ENCODE measurements at regions not wholly inside any gene's neighbourhood (a gene's known extent, or its start where the extent isn't known, plus 50 kb on each side); places are given as distances from the start of the nearest gene placed in this dataset.

GRCh38 chr1:193662030-193662429 is 475.6 kb upstream of the B3GALT2 start:
- no peak for TF ChIP-seq CTCF (IDR thresholded peaks at IDR 0.05; ENCODE audit: control insufficient read depth, insufficient read depth, low read depth, low read length, missing control alignments)
- no peak for DNase-seq (ENCODE audit: low read depth)
- no peak overlapping the region for H3K4me3 ChIP-seq (ENCODE audit: control insufficient read depth, low read depth, low read length)

- TF ChIP-seq CTCF (IDR thresholded peaks at IDR 0.05; ENCODE audit: control insufficient read depth, insufficient read depth, low read depth, low read length, missing control alignments), result no peak
- no peak for DNase-seq (ENCODE audit: low read depth)
- H3K4me3 ChIP-seq (ENCODE audit: control insufficient read depth, low read depth, low read length), result no peak overlapping the region
These were observed 475.0 kb upstream of the B3GALT2 start for GRCh38 chr1:193661385-193661784.

GRCh38 chr1:193660428-193660827 is 474.0 kb upstream of the B3GALT2 start:
- H3K4me3 ChIP-seq (ENCODE audit: control insufficient read depth, low read depth, low read length), result no peak overlapping the region
- no peak for DNase-seq (ENCODE audit: low read depth)
- no peak for TF ChIP-seq CTCF (IDR thresholded peaks at IDR 0.05; ENCODE audit: control insufficient read depth, insufficient read depth, low read depth, low read length, missing control alignments)

GRCh38 chr1:193658691-193659090 is 472.3 kb upstream of the B3GALT2 start:
- H3K4me3 ChIP-seq (ENCODE audit: control insufficient read depth, low read depth, low read length), result no peak overlapping the region
- TF ChIP-seq CTCF (IDR thresholded peaks at IDR 0.05; ENCODE audit: control insufficient read depth, insufficient read depth, low read depth, low read length, missing control alignments), result no peak
- DNase-seq (ENCODE audit: low read depth), result no peak

- no peak overlapping the region for H3K4me3 ChIP-seq (ENCODE audit: control insufficient read depth, low read depth, low read length)
- TF ChIP-seq CTCF (IDR thresholded peaks at IDR 0.05; ENCODE audit: control insufficient read depth, insufficient read depth, low read depth, low read length, missing control alignments), result no peak
- DNase-seq (ENCODE audit: low read depth), result no peak
These were observed 471.7 kb upstream of the B3GALT2 start for GRCh38 chr1:193658081-193658480.

GRCh38 chr1:193657552-193657951 is 471.1 kb upstream of the B3GALT2 start:
- H3K4me3 ChIP-seq (ENCODE audit: control insufficient read depth, low read depth, low read length), result no peak overlapping the region
- DNase-seq (ENCODE audit: low read depth), result no peak
- no peak for TF ChIP-seq CTCF (IDR thresholded peaks at IDR 0.05; ENCODE audit: control insufficient read depth, insufficient read depth, low read depth, low read length, missing control alignments)

GRCh38 chr1:193656841-193657240 is 470.4 kb upstream of the B3GALT2 start:
- H3K4me3 ChIP-seq (ENCODE audit: control insufficient read depth, low read depth, low read length), result no peak overlapping the region
- DNase-seq (ENCODE audit: low read depth), result no peak
- no peak for TF ChIP-seq CTCF (IDR thresholded peaks at IDR 0.05; ENCODE audit: control insufficient read depth, insufficient read depth, low read depth, low read length, missing control alignments)

Data from AG09309 (cell line).